Motor neuron (in vitro differentiated cells): ENCODE measurements at regions not wholly inside any gene's neighbourhood (a gene's known extent, or its start where the extent isn't known, plus 50 kb on each side); places are given as distances from the start of the nearest gene placed in this dataset.
A peak's percentile ranks its signal among the peaks of the same experiment; 100 is the strongest.

ENCODE experiments used
- ATAC-seq, 8 experiments: fragments of 200-7000 bp; cut with Tn5 transposase; replicated peaks in 6 of 8; 2 replicates each; pipeline ENCODE4 v1.8.0; 2021; ENCODE audit warnings: mild to moderate bottlenecking in 8 of 8, moderate library complexity in 8 of 8
- H3K27ac ChIP-seq, 2 donors: fragments of 250-450 bp; sonication (Bioruptor Pico); 2 replicates each; pipeline ENCODE4 v1.9.0; 2021; ENCODE audit warnings: antibody characterized with exemption in 2 of 2, mild to moderate bottlenecking in 2 of 2, moderate library complexity in 1 of 2
- H3K4me1 ChIP-seq, 2 donors: fragments of 250-450 bp; sonication (Bioruptor Pico); replicated peaks in 1 of 2; 2 replicates each; pipeline ENCODE4 v1.6.1; 2021; ENCODE audit warnings: antibody characterized with exemption in 2 of 2, mild to moderate bottlenecking in 2 of 2, moderate library complexity in 1 of 2
- H3K4me3 ChIP-seq, 5 donors: fragments of 250-450 bp; sonication (Bioruptor Pico); 2 replicates each; pipeline ENCODE4 v1.9.0; 2021; ENCODE audit warnings: antibody characterized with exemption in 5 of 5, mild to moderate bottlenecking in 5 of 5, moderate library complexity in 4 of 5
- WGBS, 10 experiments: fragments of 450-650 bp; shearing (Covaris generic); methylation state at CpG; one replicate each; pipeline ENCODE4 v1.0.0; 2022; 5-methylcytosine and 5-hydroxymethylcytosine counted together
- in situ Hi-C, 9 experiments: fragments of 400-800 bp; cut with MboI; loops; one replicate each; pipeline ENCODE4 v1.15.0; 2021; ENCODE audit warnings: low sequenced_read_pairs in 9 of 9, low pct_unique_long_range_greater_than_20kb in 2 of 9; ENCODE audit not compliant: unreplicated experiment in 9 of 9

GRCh38 chr14:98791661-98792060, 480.3 kb downstream of the BCL11B start:
- no peak for ATAC-seq
- H3K4me1 ChIP-seq: no peaks in the 10 kb centered on the region
- in situ Hi-C loops: no loop called here
- no peak overlapping the region for H3K4me3 ChIP-seq
- no peak overlapping the region for H3K27ac ChIP-seq
- 0 to 90% (median 33%) methylated on average over 1 to 3 of the region's 3 CpGs; no CpG with 5 or more reads in 1 of the 10 experiments for WGBS, 10 experiments

GRCh38 chr14:98792171-98792570, 479.8 kb downstream of the BCL11B start:
- no peak for ATAC-seq
- H3K27ac ChIP-seq: no peak overlapping the region
- in situ Hi-C loops: no loop called here
- 0 to 100% (median 83%) methylated on average over 1 of the region's 1 CpG; no CpG with 5 or more reads in 3 of the 10 experiments for WGBS, 10 experiments
- H3K4me1 ChIP-seq: no peaks in the 10 kb centered on the region
- H3K4me3 ChIP-seq: no peak overlapping the region

- H3K4me1 ChIP-seq: peaks cover 0 to 12% of the 10 kb centered on the region in 2 donors
- WGBS, 10 experiments: 27 to 80% (median 48%) methylated on average over 1 to 3 of the region's 4 CpGs; no CpG with 5 or more reads in 4 of the 10 experiments
Observed at GRCh38 chr14:98798099-98798498, 473.9 kb downstream of the BCL11B start.

GRCh38 chr14:98799891-98800290, 472.1 kb downstream of the BCL11B start:
- Histone ChIP-seq H3K4me3 (no peak overlapping the region), H3K27ac (no peak overlapping the region), H3K4me1 (peaks cover 0 to 12% of the 10 kb centered on the region in 2 donors)
- 0 to 96% (median 40%) methylated on average over 1 to 4 of the region's 4 CpGs; no CpG with 5 or more reads in 1 of the 10 experiments for WGBS, 10 experiments
- ATAC-seq: no peak
- in situ Hi-C loops: no loop called here

More at GRCh38 chr14:98798099-98798498, 473.9 kb downstream of the BCL11B start:
- Histone ChIP-seq H3K4me3 (no peak overlapping the region), H3K27ac (no peak overlapping the region)
- in situ Hi-C loops: no loop called here
- ATAC-seq: peak in 5 of 8 experiments; percentile 86 to 95 (median 92)

- 43 to 92% (median 56%) methylated on average over 2 to 4 of the region's 9 CpGs; no CpG with 5 or more reads in 7 of the 10 experiments for WGBS, 10 experiments
- no peak for ATAC-seq
- Histone ChIP-seq H3K4me1 (peaks cover 0 to 12% of the 10 kb centered on the region in 2 donors), H3K27ac (no peak overlapping the region), H3K4me3 (no peak overlapping the region)
- in situ Hi-C loops: no loop called here
Observed at GRCh38 chr14:98802044-98802443, 470.0 kb downstream of the BCL11B start.

GRCh38 chr14:98803196-98803595, 468.8 kb downstream of the BCL11B start:
- ATAC-seq: no peak
- in situ Hi-C loops: no loop called here
- Histone ChIP-seq H3K4me1 (peaks cover 0 to 6% of the 10 kb centered on the region in 2 donors), H3K4me3 (no peak overlapping the region), H3K27ac (no peak overlapping the region)
- WGBS, 10 experiments: 0 to 90% (median 36%) methylated on average over 1 to 5 of the region's 5 CpGs; no CpG with 5 or more reads in 6 of the 10 experiments

- Histone ChIP-seq H3K4me3 (no peak overlapping the region), H3K27ac (no peak overlapping the region), H3K4me1 (no peaks in the 10 kb centered on the region)
- WGBS, 10 experiments: 10 to 100% (median 70%) methylated on average over 1 to 8 of the region's 12 CpGs
- in situ Hi-C loops: no loop called here
- ATAC-seq: no peak
Observed at GRCh38 chr14:98808494-98809407, 463.2 kb downstream of the BCL11B start.

GRCh38 chr14:98816195-98816594, 455.8 kb downstream of the BCL11B start:
- Histone ChIP-seq H3K4me1 (no peaks in the 10 kb centered on the region), H3K4me3 (no peak overlapping the region), H3K27ac (no peak overlapping the region)
- no peak for ATAC-seq
- whole genome bisulfite sequencing, 10 experiments: 60 to 100% (median 94%) methylated on average over 1 to 7 of the region's 8 CpGs; no CpG with 5 or more reads in 3 of the 10 experiments
- in situ Hi-C loops: no loop called here

GRCh38 chr14:98816720-98817119, 455.3 kb downstream of the BCL11B start:
- WGBS, 10 experiments: 51 to 100% (median 80%) methylated on average over 1 to 5 of the region's 7 CpGs; no CpG with 5 or more reads in 3 of the 10 experiments
- no peak overlapping the region for H3K4me3 ChIP-seq
- ATAC-seq: no peak
- in situ Hi-C loops: no loop called here
- H3K27ac ChIP-seq: no peak overlapping the region
- H3K4me1 ChIP-seq: no peaks in the 10 kb centered on the region

GRCh38 chr14:98819132-98819866, 452.7 kb downstream of the BCL11B start:
- no peak overlapping the region for H3K4me3 ChIP-seq
- no peak for ATAC-seq
- no peaks in the 10 kb centered on the region for H3K4me1 ChIP-seq
- in situ Hi-C loops: no loop called here
- no peak overlapping the region for H3K27ac ChIP-seq
- 14 to 100% (median 65%) methylated on average over 1 to 7 of the region's 9 CpGs; no CpG with 5 or more reads in 4 of the 10 experiments for WGBS, 10 experiments

- WGBS, 10 experiments: 33 to 80% (median 69%) methylated on average over 1 to 2 of the region's 2 CpGs; no CpG with 5 or more reads in 6 of the 10 experiments
- no peak overlapping the region for H3K4me3 ChIP-seq
- H3K27ac ChIP-seq: no peak overlapping the region
- no peak for ATAC-seq
- H3K4me1 ChIP-seq: no peaks in the 10 kb centered on the region
- in situ Hi-C loops: no loop called here
Observed at GRCh38 chr14:98819867-98820206, 452.2 kb downstream of the BCL11B start.

- in situ Hi-C loops: no loop called here
- Histone ChIP-seq H3K4me3 (no peak overlapping the region), H3K4me1 (no peaks in the 10 kb centered on the region), H3K27ac (no peak overlapping the region)
- no peak for ATAC-seq
- WGBS, 10 experiments: 18 to 96% (median 80%) methylated on average over 1 to 3 of the region's 3 CpGs
Observed at GRCh38 chr14:98822917-98823316, 449.1 kb downstream of the BCL11B start.

- no peak for ATAC-seq
- H3K4me1 ChIP-seq: peaks cover 0 to 4% of the 10 kb centered on the region in 2 donors
- no peak overlapping the region for H3K27ac ChIP-seq
- in situ Hi-C loops: no loop called here
- 0 to 86% (median 60%) methylated on average over 1 of the region's 1 CpG; no CpG with 5 or more reads in 5 of the 10 experiments for WGBS, 10 experiments
- H3K4me3 ChIP-seq: no peak overlapping the region
Observed at GRCh38 chr14:98826618-98827017, 445.4 kb downstream of the BCL11B start.
